Uterus (tissue), 2 donors: ENCODE measurements at regions not wholly inside any gene's neighbourhood (a gene's known extent, or its start where the extent isn't known, plus 50 kb on each side); places are given as distances from the start of the nearest gene placed in this dataset.

ENCODE experiments used
- POLR2A ChIP-seq, 2 donors: fragments of 450-650 bp; IDR thresholded peaks; one replicate each; pipeline ENCODE4 v1.6.1; 2016; ENCODE audit warnings: antibody characterized with exemption in 2 of 2, mild to moderate bottlenecking in 1 of 2, moderate library complexity in 1 of 2
- TF ChIP-seq, protein P1 (sequence below), 4 experiments: fragments of 200-600 bp in 2 of 4; fragments of 450-650 bp in 2 of 4; sonication (generic) in 2 of 4; IDR thresholded peaks; one replicate each; pipeline ENCODE4 v1.5.1; 2016 to 2019; ENCODE audit warnings: antibody characterized with exemption in 4 of 4, mild to moderate bottlenecking in 2 of 4, moderate library complexity in 1 of 4

DNA sequence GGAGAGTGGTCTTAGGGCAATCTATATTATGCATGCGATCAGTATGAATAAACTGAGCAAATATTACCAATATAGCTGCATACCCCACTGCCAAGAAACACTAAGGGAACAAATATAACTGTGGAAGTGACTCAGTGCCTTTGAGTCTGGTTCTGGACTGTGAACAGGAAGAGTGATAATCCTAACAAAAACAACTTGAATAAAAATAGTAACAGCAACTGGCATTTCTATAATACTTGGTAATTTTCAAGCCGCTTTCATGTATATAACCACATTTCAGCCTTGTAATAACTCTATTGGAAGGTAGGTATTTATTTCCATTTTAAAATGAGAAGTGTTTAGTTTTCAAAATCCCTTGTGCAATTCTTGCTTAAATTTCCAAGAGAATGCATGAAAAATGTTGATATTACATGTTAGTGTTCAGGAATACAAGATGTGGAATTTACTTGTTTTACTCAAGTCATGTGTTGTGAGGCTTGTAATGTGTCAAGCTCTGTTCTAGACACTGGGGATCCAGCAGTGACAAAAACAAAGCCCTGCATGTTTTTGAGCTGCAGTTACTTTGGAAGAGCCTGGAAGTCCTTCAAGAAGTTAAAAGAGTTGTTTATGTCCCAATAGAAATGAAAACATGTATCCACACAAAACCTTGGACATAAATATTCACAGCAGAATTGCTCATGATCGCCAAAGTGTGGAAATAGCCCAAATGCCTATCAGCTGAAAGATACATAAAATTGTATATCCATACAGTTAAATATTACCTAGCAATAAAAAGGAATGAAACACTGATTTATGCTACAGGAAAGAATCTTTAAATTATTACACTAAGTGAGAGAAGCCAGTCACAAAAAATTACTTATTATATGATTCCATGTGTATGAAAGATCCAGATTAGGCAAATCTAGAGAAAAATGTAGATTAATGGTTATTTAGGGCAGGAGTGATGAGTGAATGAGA lies 338.1 kb upstream of the TMEM132C start:
- TF ChIP-seq, protein P1, sequence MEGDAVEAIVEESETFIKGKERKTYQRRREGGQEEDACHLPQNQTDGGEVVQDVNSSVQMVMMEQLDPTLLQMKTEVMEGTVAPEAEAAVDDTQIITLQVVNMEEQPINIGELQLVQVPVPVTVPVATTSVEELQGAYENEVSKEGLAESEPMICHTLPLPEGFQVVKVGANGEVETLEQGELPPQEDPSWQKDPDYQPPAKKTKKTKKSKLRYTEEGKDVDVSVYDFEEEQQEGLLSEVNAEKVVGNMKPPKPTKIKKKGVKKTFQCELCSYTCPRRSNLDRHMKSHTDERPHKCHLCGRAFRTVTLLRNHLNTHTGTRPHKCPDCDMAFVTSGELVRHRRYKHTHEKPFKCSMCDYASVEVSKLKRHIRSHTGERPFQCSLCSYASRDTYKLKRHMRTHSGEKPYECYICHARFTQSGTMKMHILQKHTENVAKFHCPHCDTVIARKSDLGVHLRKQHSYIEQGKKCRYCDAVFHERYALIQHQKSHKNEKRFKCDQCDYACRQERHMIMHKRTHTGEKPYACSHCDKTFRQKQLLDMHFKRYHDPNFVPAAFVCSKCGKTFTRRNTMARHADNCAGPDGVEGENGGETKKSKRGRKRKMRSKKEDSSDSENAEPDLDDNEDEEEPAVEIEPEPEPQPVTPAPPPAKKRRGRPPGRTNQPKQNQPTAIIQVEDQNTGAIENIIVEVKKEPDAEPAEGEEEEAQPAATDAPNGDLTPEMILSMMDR (IDR thresholded peaks at IDR 0.05), result no peak
- no peak for TF ChIP-seq POLR2A (IDR thresholded peaks at IDR 0.05)
